ENCODE measurements at regions not wholly inside any gene's neighbourhood (a gene's known extent, or its start where the extent isn't known, plus 50 kb on each side); places are given as distances from the start of the nearest gene placed in this dataset.

- Mint-ChIP-seq H3K4me3 (no peak overlapping the region), H3K4me1 (no peaks in the 10 kb centered on the region), H3K27ac (no peak overlapping the region), H3K27me3 (ENCODE audit: low read depth, poor library complexity) (no peaks in the 10 kb centered on the region), H3K36me3 (ENCODE audit: low read depth) (no peaks in the 10 kb centered on the region), H3K9me3 (no peaks in the 10 kb centered on the region)
- no peak for DNase-seq
- TF ChIP-seq, protein P1, sequence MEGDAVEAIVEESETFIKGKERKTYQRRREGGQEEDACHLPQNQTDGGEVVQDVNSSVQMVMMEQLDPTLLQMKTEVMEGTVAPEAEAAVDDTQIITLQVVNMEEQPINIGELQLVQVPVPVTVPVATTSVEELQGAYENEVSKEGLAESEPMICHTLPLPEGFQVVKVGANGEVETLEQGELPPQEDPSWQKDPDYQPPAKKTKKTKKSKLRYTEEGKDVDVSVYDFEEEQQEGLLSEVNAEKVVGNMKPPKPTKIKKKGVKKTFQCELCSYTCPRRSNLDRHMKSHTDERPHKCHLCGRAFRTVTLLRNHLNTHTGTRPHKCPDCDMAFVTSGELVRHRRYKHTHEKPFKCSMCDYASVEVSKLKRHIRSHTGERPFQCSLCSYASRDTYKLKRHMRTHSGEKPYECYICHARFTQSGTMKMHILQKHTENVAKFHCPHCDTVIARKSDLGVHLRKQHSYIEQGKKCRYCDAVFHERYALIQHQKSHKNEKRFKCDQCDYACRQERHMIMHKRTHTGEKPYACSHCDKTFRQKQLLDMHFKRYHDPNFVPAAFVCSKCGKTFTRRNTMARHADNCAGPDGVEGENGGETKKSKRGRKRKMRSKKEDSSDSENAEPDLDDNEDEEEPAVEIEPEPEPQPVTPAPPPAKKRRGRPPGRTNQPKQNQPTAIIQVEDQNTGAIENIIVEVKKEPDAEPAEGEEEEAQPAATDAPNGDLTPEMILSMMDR (IDR thresholded peaks at IDR 0.05): no peak
Measured at GRCh38 chr4:176422511-176422910, 102.7 kb downstream of the SPCS3 start.

DNA sequence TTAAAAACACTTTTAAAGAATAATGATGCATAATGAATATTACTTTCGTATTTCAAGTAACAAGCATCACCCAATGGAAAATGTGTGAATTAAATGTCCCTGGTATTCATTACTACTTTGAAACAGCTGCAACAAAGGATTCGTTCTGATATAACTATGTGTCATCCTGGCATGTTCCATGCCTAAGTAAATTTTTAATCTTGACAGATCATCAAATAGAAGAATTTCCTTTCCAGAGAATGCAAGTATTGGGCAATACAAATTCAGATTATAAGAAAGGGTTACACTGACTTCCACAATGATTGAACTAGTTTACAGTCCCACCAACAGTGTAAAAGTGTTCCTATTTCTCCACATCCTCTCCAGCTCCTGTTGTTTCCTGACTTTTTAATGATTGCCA lies 105.3 kb downstream of the SPCS3 start:
- no peak overlapping the region for H3K27ac Mint-ChIP-seq
- no peaks in the 10 kb centered on the region for H3K36me3 Mint-ChIP-seq (ENCODE audit: low read depth)
- no peak overlapping the region for H3K4me3 Mint-ChIP-seq
- DNase-seq: no peak
- TF ChIP-seq, protein P1 (IDR thresholded peaks at IDR 0.05): no peak
- H3K9me3 Mint-ChIP-seq: no peaks in the 10 kb centered on the region
- peaks cover 5% of the 10 kb centered on the region for H3K27me3 Mint-ChIP-seq (ENCODE audit: low read depth, poor library complexity)
- no peaks in the 10 kb centered on the region for H3K4me1 Mint-ChIP-seq

- Mint-ChIP-seq H3K27me3 (ENCODE audit: low read depth, poor library complexity) (peaks cover 15% of the 10 kb centered on the region), H3K27ac (no peak overlapping the region), H3K4me3 (no peak overlapping the region), H3K4me1 (no peaks in the 10 kb centered on the region), H3K36me3 (ENCODE audit: low read depth) (no peaks in the 10 kb centered on the region), H3K9me3 (no peaks in the 10 kb centered on the region)
- TF ChIP-seq, protein P1 (IDR thresholded peaks at IDR 0.05): no peak
- no peak for DNase-seq
Measured at GRCh38 chr4:176432811-176433540, 113.2 kb downstream of the SPCS3 start.

- no peak overlapping the region for H3K4me3 Mint-ChIP-seq
- no peaks in the 10 kb centered on the region for H3K9me3 Mint-ChIP-seq
- H3K27me3 Mint-ChIP-seq (ENCODE audit: low read depth, poor library complexity): peaks cover 15% of the 10 kb centered on the region
- TF ChIP-seq, protein P1 (IDR thresholded peaks at IDR 0.05): no peak
- H3K36me3 Mint-ChIP-seq (ENCODE audit: low read depth): no peaks in the 10 kb centered on the region
- H3K4me1 Mint-ChIP-seq: no peaks in the 10 kb centered on the region
- DNase-seq: no peak
- H3K27ac Mint-ChIP-seq: no peak overlapping the region
Measured at GRCh38 chr4:176433983-176434382, 114.2 kb downstream of the SPCS3 start.

DNA sequence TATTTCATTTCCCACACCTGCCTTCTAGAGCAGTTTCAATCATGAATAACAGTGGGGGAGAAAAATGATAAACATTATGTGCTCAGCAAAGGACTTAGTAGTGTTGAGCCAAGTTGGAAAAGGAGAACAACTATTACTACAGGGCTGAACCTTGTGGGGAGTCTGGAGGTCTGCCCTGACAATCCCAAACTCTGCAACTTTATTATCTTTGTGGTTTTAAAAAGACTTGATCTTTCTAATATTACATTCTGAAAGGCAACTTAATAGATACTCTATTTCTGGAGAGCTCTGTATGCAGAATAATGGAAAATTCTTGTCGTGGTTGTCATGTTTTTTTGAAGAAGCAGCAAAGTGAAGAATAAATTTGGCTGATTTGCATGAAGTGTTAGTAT lies 116.1 kb downstream of the SPCS3 start:
- TF ChIP-seq, protein P1 (IDR thresholded peaks at IDR 0.05): no peak
- Mint-ChIP-seq H3K27ac (no peak overlapping the region), H3K36me3 (ENCODE audit: low read depth) (no peaks in the 10 kb centered on the region), H3K9me3 (no peaks in the 10 kb centered on the region), H3K4me3 (no peak overlapping the region), H3K27me3 (ENCODE audit: low read depth, poor library complexity) (peaks cover 3% of the 10 kb centered on the region), H3K4me1 (no peaks in the 10 kb centered on the region)
- DNase-seq: no peak

Data from nephron progenitor cell (in vitro differentiated cells).